Left hindlimb (tissue), 1 donor: ENCODE measurements at regions not wholly inside any gene's neighbourhood (a gene's known extent, or its start where the extent isn't known, plus 50 kb on each side); places are given as distances from the start of the nearest gene placed in this dataset.

Experiments
- DNase-seq: peaks from one replicate; pipeline ENCODE4 v3.0.0-alpha.2; 2018

GRCh38 chr16:50469121-50469743 is 79.0 kb upstream of the NKD1 start:
- DNase-seq: no peak

- DNase-seq: no peak
Observed at GRCh38 chr16:50468749-50469078, 79.5 kb upstream of the NKD1 start.

- no peak for DNase-seq
Observed at GRCh38 chr16:50467943-50468748, 80.0 kb upstream of the NKD1 start.

DNA sequence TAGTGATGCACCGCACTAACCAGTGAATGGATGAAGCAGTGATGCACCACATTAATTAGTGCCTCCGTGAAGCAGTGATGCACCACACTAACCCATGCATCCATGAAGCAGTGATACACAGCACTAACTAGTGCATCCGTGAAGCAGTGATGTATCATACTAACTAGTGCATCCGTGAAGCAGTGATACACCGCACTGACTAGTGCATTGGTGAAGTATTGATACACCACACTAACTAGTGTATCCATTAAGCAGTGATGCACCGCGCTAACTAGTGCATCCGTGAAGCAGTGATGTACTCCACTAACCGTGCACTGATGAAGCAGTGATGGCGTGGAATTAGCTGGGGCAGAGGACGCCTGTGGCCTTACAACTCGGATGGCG is 80.6 kb upstream of the NKD1 start:
- no peak for DNase-seq

- DNase-seq: no peak
Observed at GRCh38 chr16:50466170-50466569, 82.0 kb upstream of the NKD1 start.

DNA sequence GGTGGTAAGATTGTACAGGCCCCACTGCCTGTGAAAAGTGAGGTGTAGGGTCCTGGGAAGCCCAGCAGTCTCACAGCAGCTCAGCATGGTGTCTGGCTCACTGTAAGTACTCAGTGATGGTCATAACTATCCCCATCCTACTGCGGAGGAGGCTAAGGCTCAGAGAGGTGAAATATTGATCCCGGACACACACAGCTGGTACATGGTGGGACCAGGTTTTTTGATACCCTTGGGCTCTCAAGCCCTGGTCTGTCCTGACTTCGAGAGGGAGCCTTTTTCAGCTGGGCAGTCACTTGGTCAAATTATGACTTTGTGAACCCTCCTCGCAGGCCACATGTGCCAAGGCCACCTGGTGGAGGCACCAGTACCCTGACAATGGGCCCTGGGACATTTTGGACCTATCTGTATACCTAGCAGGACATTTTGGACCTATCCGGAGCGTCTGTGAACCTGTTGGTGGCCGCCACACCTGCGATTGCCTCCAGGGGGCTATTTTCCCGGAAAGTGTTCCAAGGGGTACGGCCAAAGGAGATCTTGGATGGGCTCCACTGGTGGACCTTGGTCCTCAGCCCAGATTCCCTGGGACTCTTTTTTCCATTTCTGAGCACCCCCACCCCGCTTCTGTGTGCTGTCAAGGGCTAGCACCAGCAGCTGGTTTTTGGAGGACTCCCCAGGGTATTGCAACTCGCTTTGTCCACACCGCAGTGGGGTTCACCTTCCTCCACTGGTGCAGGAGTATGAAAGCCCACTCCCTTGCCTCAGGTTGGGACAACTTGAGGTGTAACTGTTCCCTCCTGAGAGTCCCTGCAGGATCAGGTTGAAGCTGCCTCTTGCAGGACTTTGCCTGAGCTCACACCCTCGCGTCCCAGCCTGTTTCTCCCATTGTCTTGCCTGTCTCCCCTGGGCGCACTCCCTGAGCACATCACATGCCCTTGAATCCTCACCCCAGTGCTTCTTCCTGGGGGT is 83.6 kb upstream of the NKD1 start:
- no peak for DNase-seq

GRCh38 chr16:50463581-50464324 is 84.4 kb upstream of the NKD1 start:
- no peak for DNase-seq

- no peak for DNase-seq
Observed at GRCh38 chr16:50462793-50463507, 85.2 kb upstream of the NKD1 start.

GRCh38 chr16:50461400-50461760 is 86.8 kb upstream of the NKD1 start:
- no peak for DNase-seq

- no peak for DNase-seq
Observed at GRCh38 chr16:50460538-50461399, 87.4 kb upstream of the NKD1 start.

DNA sequence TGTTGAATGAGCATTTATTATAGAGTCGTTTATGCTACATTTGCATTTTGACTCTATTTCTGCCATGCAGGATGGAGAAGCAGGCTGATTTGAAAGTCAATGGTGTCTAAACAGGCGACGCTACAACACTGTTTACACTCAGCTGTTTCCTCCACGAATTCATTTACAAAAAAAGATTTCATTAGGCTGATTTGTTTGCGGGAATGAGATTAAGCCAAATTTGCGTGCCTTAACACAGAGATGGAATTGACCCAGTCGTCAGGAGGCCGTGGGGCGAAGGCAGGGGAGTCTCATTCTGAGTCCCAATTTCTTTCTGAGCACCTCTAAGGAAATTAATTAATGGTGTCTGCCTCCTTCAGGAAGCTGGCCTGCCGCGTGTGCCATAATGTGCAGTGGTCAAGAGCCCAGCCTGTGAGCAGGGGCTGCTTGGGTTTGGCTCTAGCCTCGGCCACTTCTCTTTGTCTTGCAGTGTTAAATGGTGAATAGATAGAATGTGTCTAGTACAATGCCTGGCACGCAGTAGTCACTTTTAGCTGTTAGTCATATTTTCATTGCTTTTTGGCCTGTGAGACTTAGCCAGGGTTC is 88.6 kb upstream of the NKD1 start:
- no peak for DNase-seq

DNA sequence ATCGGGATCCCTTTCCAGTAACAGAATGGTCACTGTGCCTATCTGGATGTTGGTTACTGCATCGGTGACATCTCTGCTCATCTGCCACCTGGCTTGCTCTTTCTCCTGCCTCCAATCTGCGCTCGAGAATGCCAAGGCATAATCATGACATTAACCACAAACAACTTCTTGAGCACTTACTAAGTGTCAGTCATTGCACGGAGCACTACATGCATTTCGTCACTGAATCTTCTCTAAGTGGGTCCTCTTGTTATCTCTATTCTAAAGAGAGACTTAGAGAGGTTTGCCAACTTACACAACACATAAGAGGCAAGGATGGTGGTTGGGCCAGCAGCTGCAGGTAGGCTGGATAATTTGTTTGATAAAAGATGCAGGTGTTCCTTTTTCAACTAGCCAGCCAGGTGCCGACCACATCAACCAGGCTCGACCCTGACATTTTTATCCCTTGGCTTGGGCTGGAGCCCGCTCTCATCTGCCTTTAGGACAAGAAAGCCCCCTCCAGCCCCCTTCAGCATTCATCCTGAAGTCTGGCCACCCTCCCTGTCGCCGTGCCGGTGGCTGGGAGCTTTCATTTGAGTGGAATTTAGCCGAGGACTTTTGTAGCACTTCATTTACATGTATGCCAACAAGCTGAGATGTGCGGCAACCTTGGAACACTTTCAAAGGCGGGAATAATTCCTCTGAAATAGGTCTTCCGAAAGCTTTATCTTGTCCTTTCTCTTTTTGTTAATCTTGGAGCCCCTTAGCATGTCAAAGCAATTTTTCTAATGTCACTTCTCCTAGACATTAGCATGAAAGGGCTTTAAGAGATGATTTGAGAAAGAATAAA is 89.3 kb upstream of the NKD1 start:
- DNase-seq: no peak

- DNase-seq: no peak
Observed at GRCh38 chr16:50457979-50458491, 89.2 kb upstream of the BRD7 start.

DNA sequence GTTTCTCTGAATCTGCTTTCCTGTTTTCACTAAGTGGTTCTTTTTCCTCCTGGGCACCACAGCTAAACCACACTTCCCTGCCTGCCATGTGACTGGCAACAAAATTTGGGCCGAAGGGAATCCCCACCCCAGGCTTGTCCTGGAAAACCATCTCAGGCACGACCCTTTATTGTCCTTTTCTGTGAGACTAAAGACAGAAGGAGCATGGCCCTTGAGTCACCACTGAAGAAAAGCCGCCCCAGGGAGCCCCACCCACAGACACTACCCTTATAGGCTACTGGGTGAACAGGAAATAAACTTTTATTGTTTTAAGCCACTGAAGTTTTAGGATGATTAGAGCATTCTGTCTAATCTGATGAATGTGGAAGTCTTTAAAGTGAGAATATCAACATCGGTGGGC is 88.6 kb upstream of the BRD7 start:
- DNase-seq: no peak

GRCh38 chr16:50455288-50455845 is 86.6 kb upstream of the BRD7 start:
- DNase-seq: no peak

DNA sequence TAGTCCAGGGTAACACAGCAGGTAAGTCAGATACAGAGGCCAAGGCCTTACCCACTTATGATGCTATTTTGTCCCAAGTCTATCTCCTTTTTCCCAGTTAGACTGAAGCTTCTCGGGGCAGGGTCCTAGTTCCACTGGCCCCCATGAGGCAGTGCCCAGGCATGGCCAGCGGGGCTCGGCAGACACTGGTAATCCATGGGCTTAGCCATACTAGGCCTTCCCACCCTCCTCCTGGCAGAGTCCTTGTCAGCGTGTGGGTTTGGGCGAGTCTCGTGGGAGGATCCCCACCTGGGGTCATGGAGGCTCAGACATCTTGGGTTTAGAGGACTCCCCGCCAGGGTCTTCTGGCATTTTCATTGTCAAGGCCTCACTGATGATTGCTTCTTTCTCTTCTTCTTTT is 84.7 kb upstream of the BRD7 start:
- no peak for DNase-seq

- DNase-seq: no peak
Observed at GRCh38 chr16:50451951-50452508, 83.2 kb upstream of the BRD7 start.

DNA sequence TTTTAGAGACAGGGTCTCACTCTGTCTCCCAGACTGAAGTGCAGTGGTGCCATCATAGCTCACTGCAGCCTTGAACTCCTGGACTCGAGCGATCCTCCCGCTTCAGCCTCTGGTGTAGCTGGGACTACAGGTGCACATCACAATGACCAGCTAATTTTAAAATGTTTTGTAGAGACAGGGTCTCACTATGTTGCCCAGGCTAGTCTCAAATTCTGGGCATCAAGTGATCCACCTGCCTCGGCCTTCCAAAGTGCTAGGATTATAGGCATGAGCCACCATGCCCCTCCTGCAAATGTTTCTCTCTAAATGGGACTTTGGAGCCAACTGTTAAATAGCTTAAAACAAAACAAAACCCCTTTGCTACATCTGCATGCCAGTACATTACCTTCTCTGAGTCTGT is 82.2 kb upstream of the BRD7 start:
- DNase-seq: no peak

DNA sequence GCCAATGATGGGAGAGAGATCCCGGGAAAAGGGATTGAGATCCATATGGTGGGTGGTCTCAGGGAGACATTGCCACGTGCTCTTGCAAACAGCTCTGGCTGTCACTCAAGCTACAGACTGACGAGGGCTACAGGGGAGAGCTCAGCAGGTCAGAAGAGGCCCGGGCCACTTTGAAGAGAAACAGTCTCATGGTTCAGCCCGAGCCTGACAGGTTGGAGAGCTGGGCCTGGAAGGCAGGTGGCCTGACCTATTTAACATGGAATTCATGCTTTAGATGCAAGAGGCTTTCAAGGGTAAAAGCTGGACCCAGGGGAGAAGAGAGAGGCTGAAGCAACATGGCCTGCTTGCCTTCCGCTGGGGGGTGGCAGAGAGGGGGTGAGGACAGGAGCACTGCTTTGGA is 81.0 kb upstream of the BRD7 start:
- DNase-seq: no peak
